Neuronal stem cell (in vitro differentiated cells): ENCODE measurements at regions not wholly inside any gene's neighbourhood (a gene's known extent, or its start where the extent isn't known, plus 50 kb on each side); places are given as distances from the start of the nearest gene placed in this dataset.
A peak's percentile ranks its signal among the peaks of the same experiment; 100 is the strongest.

Experiments used
- DNase-seq: peaks from one replicate; pipeline ENCODE4 v3.0.0-alpha.2; 2013; ENCODE audit warnings: low spot score
- H2AFZ ChIP-seq: one replicate; pipeline ENCODE4 v1.6.1; 2013; ENCODE audit warnings: mild to moderate bottlenecking, low read length, inconsistent platforms
- H2AK5ac ChIP-seq: 2 replicates; pipeline ENCODE4 v1.6.1; 2013; ENCODE audit warnings: low read depth, mild to moderate bottlenecking, inconsistent platforms, low read length, moderate library complexity, mixed read lengths
- H2BK120ac ChIP-seq: 2 replicates; pipeline ENCODE4 v1.6.1; 2013; ENCODE audit warnings: low read depth, mild to moderate bottlenecking, inconsistent platforms, low read length, moderate library complexity, mixed read lengths
- H2BK12ac ChIP-seq: one replicate; pipeline ENCODE4 v1.6.1; 2013; ENCODE audit warnings: low read length, inconsistent platforms
- H2BK15ac ChIP-seq: 2 replicates; pipeline ENCODE4 v1.6.1; 2013; ENCODE audit warnings: mild to moderate bottlenecking, low read length, inconsistent platforms, mixed read lengths
- H2BK5ac ChIP-seq: one replicate; pipeline ENCODE4 v1.6.1; 2013; ENCODE audit warnings: inconsistent platforms, mild to moderate bottlenecking, low read length, moderate library complexity
- H3K14ac ChIP-seq: one replicate; pipeline ENCODE4 v1.6.1; 2013; ENCODE audit warnings: low read length, inconsistent platforms
- H3K18ac ChIP-seq: 2 replicates; pipeline ENCODE4 v1.6.1; 2013; ENCODE audit warnings: low read length, inconsistent platforms
- H3K23ac ChIP-seq: 2 replicates; pipeline ENCODE4 v1.6.1; 2013; ENCODE audit warnings: low read depth, mild to moderate bottlenecking, mixed read lengths, low read length, inconsistent platforms; ENCODE audit not compliant: poor library complexity
- H3K27ac ChIP-seq: replicated peaks from 3 replicates; pipeline ENCODE4 v1.5.1; 2013; ENCODE audit warnings: low read length, inconsistent platforms
- H3K27me3 ChIP-seq, 3 experiments: 2 replicates each; pipeline ENCODE4 v1.6.1; 2013; ENCODE audit warnings: low read length in 3 of 3, mild to moderate bottlenecking in 2 of 3, inconsistent platforms in 1 of 3, low read depth in 1 of 3, mixed read lengths in 1 of 3, moderate library complexity in 1 of 3; ENCODE audit not compliant: control insufficient read depth in 3 of 3, insufficient read depth in 3 of 3
- H3K36me3 ChIP-seq, 2 donors: replicated peaks in 1 of 2; 2 replicates each; pipeline ENCODE4 v1.6.1; 2013; ENCODE audit warnings: low read length in 2 of 2; ENCODE audit not compliant: control insufficient read depth in 2 of 2, insufficient read depth in 2 of 2
- H3K4ac ChIP-seq: 2 replicates; pipeline ENCODE4 v1.6.1; 2013; ENCODE audit warnings: inconsistent platforms, mild to moderate bottlenecking, low read length, moderate library complexity
- H3K4me1 ChIP-seq, 2 donors: 1 replicate in 1 of 2; 2 replicates in 1 of 2; pipeline ENCODE4 v1.6.1; 2013; ENCODE audit warnings: low read length in 2 of 2, low read depth in 1 of 2; ENCODE audit not compliant: control insufficient read depth in 2 of 2, insufficient read depth in 1 of 2
- H3K4me2 ChIP-seq: one replicate; pipeline ENCODE4 v1.6.1; 2013; ENCODE audit warnings: mild to moderate bottlenecking, low read length, inconsistent platforms; ENCODE audit not compliant: insufficient read depth, poor library complexity, severe bottlenecking
- H3K4me3 ChIP-seq, 2 donors: 2 replicates each; pipeline ENCODE4 v1.5.1; 2013; ENCODE audit warnings: low read length in 2 of 2, mild to moderate bottlenecking in 2 of 2, inconsistent platforms in 1 of 2, moderate library complexity in 1 of 2
- H3K79me1 ChIP-seq: one replicate; pipeline ENCODE4 v1.6.1; 2013; ENCODE audit warnings: low read depth, mild to moderate bottlenecking, inconsistent platforms, low read length, moderate library complexity
- H3K9ac ChIP-seq: one replicate; pipeline ENCODE4 v1.6.1; 2013; ENCODE audit warnings: mild to moderate bottlenecking, low read depth, low read length, inconsistent platforms; ENCODE audit not compliant: poor library complexity
- H3K9me3 ChIP-seq, 2 donors: replicated peaks in 1 of 2; 2 replicates each; pipeline versions ENCODE3 to v1.6.1; 2013; ENCODE audit warnings: low read length in 2 of 2, mild to moderate bottlenecking in 2 of 2, inconsistent platforms in 1 of 2, low read depth in 1 of 2, mixed read lengths in 1 of 2, moderate library complexity in 1 of 2; ENCODE audit not compliant: control insufficient read depth in 2 of 2, insufficient read depth in 1 of 2
- H4K8ac ChIP-seq: one replicate; pipeline ENCODE4 v1.6.1; 2013; ENCODE audit warnings: low read depth, mild to moderate bottlenecking, inconsistent platforms, low read length, moderate library complexity
- H4K91ac ChIP-seq: one replicate; pipeline ENCODE4 v1.6.1; 2013; ENCODE audit warnings: low read length, low read depth, mild to moderate bottlenecking, inconsistent platforms; ENCODE audit not compliant: poor library complexity
- WGBS, 2 donors: extraction: QIAGEN DNeasy Blood & Tissue Kit; methylation state at CpG; one replicate each; pipeline ENCODE4 v1.1.7; 2013; ENCODE audit warnings: missing lambda C conversion rate in 2 of 2, mixed read lengths in 1 of 2; ENCODE audit not compliant: insufficient read length in 2 of 2, insufficient replicate concordance in 1 of 2; ENCODE audit errors: extremely low coverage in 2 of 2; 5-methylcytosine and 5-hydroxymethylcytosine counted together

- peaks cover 0 to 11% of the 10 kb centered on the region in 2 donors for H3K9me3 ChIP-seq
- peaks cover 2 to 7% of the 10 kb centered on the region in 2 donors for H3K4me1 ChIP-seq
- no peak overlapping the region for H3K9ac ChIP-seq
- no peak overlapping the region for H2AK5ac ChIP-seq
- H3K23ac ChIP-seq, result no peak overlapping the region
- H3K27ac ChIP-seq, result no peak overlapping the region
- H2AFZ ChIP-seq, result no peak overlapping the region
- peaks cover 0 to 14% (median 3%) of the 10 kb centered on the region in 3 experiments for H3K27me3 ChIP-seq
- DNase-seq, result no peak
- H3K4ac ChIP-seq, result no peak overlapping the region
- H2BK15ac ChIP-seq, result no peak overlapping the region
- H2BK5ac ChIP-seq, result no peak overlapping the region
- H3K4me2 ChIP-seq, result no peak overlapping the region
- peaks cover 3% of the 10 kb centered on the region for H3K79me1 ChIP-seq
- H3K18ac ChIP-seq, result no peak overlapping the region
- H4K8ac ChIP-seq, result no peak overlapping the region
- no peak overlapping the region for H3K4me3 ChIP-seq
- no CpG with 5 or more reads among the region's 11 CpGs for WGBS, 2 donors
- H3K14ac ChIP-seq, result no peak overlapping the region
- H2BK120ac ChIP-seq, result no peak overlapping the region
- H4K91ac ChIP-seq, result no peak overlapping the region
- H2BK12ac ChIP-seq, result no peak overlapping the region
- H3K36me3 ChIP-seq, result peaks cover 0 to 4% of the 10 kb centered on the region in 2 donors
These were observed 57.0 kb upstream of the PPP2R3B start for GRCh38 chrX:443536-444210.

GRCh38 chrX:444305-444704 lies 57.6 kb upstream of the PPP2R3B start:
- Histone ChIP-seq H3K23ac (no peak overlapping the region), H3K9ac (no peak overlapping the region), H2BK5ac (peak overlapping the region; percentile 13), H2BK12ac (no peak overlapping the region), H2AFZ (no peak overlapping the region), H4K8ac (no peak overlapping the region), H3K18ac (no peak overlapping the region), H3K14ac (no peak overlapping the region), H3K4ac (no peak overlapping the region), H3K4me1 (peaks cover 2 to 7% of the 10 kb centered on the region in 2 donors), H3K9me3 (peaks cover 0 to 11% of the 10 kb centered on the region in 2 donors), H3K4me2 (no peak overlapping the region), H3K79me1 (peaks cover 3% of the 10 kb centered on the region), H3K27me3 (peaks cover 0 to 14% (median 3%) of the 10 kb centered on the region in 3 experiments), H2AK5ac (no peak overlapping the region), H3K4me3 (no peak overlapping the region), H3K27ac (no peak overlapping the region), H3K36me3 (peaks cover 0 to 4% of the 10 kb centered on the region in 2 donors), H4K91ac (no peak overlapping the region), H2BK15ac (no peak overlapping the region), H2BK120ac (no peak overlapping the region)
- WGBS, 2 donors, result no CpG with 5 or more reads among the region's 5 CpGs
- no peak for DNase-seq

- Histone ChIP-seq H3K36me3 (no peaks in the 10 kb centered on the region), H3K9ac (no peak overlapping the region), H3K23ac (no peak overlapping the region), H3K27ac (no peak overlapping the region), H3K27me3 (peaks cover 0 to 14% (median 0%) of the 10 kb centered on the region in 3 experiments), H2BK12ac (no peak overlapping the region), H3K18ac (peak overlapping the region; percentile 60), H3K79me1 (no peaks in the 10 kb centered on the region), H3K4me1 (peaks cover 2 to 7% of the 10 kb centered on the region in 2 donors), H2BK5ac (no peak overlapping the region), H2BK15ac (no peak overlapping the region), H2BK120ac (no peak overlapping the region), H3K4me3 (no peak overlapping the region), H2AFZ (peak overlapping the region; percentile 76), H2AK5ac (no peak overlapping the region), H3K4me2 (no peak overlapping the region), H4K8ac (no peak overlapping the region), H3K9me3 (peaks cover 0 to 4% of the 10 kb centered on the region in 2 donors), H3K4ac (no peak overlapping the region), H4K91ac (no peak overlapping the region), H3K14ac (no peak overlapping the region)
- WGBS, 2 donors, result no CpG with 5 or more reads among the region's 8 CpGs
- DNase-seq, result no peak
These were observed 59.0 kb upstream of the PPP2R3B start for GRCh38 chrX:445727-446126.

GRCh38 chrX:446245-446644 lies 59.5 kb upstream of the PPP2R3B start:
- Histone ChIP-seq H3K14ac (no peak overlapping the region), H3K4me2 (peak overlapping the region; percentile 18), H3K4me1 (peaks cover 2 to 7% of the 10 kb centered on the region in 2 donors), H3K18ac (no peak overlapping the region), H3K4ac (no peak overlapping the region), H3K36me3 (no peaks in the 10 kb centered on the region), H2AK5ac (no peak overlapping the region), H2AFZ (peak overlapping the region; percentile 76), H3K79me1 (no peaks in the 10 kb centered on the region), H4K91ac (no peak overlapping the region), H3K27ac (no peak overlapping the region), H2BK15ac (no peak overlapping the region), H2BK120ac (no peak overlapping the region), H3K9ac (no peak overlapping the region), H2BK5ac (no peak overlapping the region), H3K4me3 (no peak overlapping the region), H3K9me3 (peaks cover 0 to 4% of the 10 kb centered on the region in 2 donors), H3K27me3 (peaks cover 0 to 14% (median 0%) of the 10 kb centered on the region in 3 experiments), H4K8ac (no peak overlapping the region), H2BK12ac (no peak overlapping the region), H3K23ac (no peak overlapping the region)
- no CpG with 5 or more reads among the region's 10 CpGs for WGBS, 2 donors
- DNase-seq, result peak; percentile 54
